Lower leg skin (tissue), 4 donors: ENCODE measurements at regions not wholly inside any gene's neighbourhood (a gene's known extent, or its start where the extent isn't known, plus 50 kb on each side); places are given as distances from the start of the nearest gene placed in this dataset.

Experiments used
- DNase-seq, 2 donors: peaks; one replicate each; pipeline ENCODE4 v3.0.0-alpha.2; 2019; ENCODE audit warnings: low spot score in 2 of 2
- H3K4me3 ChIP-seq: fragments of 200-600 bp; sonication (generic); 2 replicates; pipeline ENCODE4 v1.5.1; 2017; ENCODE audit warnings: mild to moderate bottlenecking, low read depth; ENCODE audit not compliant: poor library complexity, severe bottlenecking
- POLR2A ChIP-seq, 2 donors: fragments of 450-650 bp; IDR thresholded peaks; one replicate each; pipeline ENCODE4 v1.6.1; 2016 to 2017; ENCODE audit warnings: antibody characterized with exemption in 2 of 2, mild to moderate bottlenecking in 1 of 2, moderate library complexity in 1 of 2
- WGBS, 2 donors: methylation state at CpG; one replicate each; pipeline ENCODE4 v1.1.5; 2018; 5-methylcytosine and 5-hydroxymethylcytosine counted together
- intact Hi-C: fragments of 100-400 bp; cut with DNase I; formaldehyde crosslinking; loops from one replicate; pipeline ENCODE4 v1.15.0; 2023; ENCODE audit warnings: low total_unique reads
- TF ChIP-seq, protein P1 (sequence below), 3 donors: fragments of 450-650 bp; IDR thresholded peaks; one replicate each; pipeline ENCODE4 v1.5.1; 2016; ENCODE audit warnings: antibody characterized with exemption in 3 of 3, mild to moderate bottlenecking in 3 of 3, moderate library complexity in 2 of 3

DNA sequence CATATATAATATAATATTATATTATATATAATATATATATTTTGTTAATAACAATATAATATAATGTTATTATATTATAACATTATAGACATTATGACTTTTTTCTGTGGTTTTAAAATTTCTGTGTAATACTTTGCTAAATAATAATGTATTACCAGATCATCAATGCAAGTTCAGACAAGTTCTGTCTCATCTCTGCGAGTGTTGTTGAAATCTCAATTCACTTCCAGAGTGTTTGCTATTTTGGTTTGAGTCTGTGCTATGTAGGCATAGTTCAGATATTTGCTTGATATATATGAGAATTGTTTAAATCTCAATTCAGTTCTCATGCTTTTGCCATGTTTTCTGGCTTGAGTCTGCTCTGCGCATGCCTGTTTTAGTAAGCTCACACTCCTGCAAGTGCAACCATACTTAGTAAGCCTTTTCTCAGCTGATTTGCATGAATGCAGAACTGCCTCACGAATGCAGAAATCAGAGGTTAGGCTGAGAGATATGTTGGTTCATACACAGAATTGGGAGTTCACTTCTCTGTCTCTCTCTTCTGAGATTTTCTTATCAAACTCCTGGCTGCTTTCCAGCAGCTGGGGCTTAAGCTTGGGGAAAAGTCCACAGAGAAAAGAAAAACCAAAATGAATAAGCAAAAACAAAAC is 830.2 kb upstream of the SORCS1 start:
- TF ChIP-seq, protein P1, sequence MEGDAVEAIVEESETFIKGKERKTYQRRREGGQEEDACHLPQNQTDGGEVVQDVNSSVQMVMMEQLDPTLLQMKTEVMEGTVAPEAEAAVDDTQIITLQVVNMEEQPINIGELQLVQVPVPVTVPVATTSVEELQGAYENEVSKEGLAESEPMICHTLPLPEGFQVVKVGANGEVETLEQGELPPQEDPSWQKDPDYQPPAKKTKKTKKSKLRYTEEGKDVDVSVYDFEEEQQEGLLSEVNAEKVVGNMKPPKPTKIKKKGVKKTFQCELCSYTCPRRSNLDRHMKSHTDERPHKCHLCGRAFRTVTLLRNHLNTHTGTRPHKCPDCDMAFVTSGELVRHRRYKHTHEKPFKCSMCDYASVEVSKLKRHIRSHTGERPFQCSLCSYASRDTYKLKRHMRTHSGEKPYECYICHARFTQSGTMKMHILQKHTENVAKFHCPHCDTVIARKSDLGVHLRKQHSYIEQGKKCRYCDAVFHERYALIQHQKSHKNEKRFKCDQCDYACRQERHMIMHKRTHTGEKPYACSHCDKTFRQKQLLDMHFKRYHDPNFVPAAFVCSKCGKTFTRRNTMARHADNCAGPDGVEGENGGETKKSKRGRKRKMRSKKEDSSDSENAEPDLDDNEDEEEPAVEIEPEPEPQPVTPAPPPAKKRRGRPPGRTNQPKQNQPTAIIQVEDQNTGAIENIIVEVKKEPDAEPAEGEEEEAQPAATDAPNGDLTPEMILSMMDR (IDR thresholded peaks at IDR 0.05): no peak
- TF ChIP-seq POLR2A (IDR thresholded peaks at IDR 0.05): no peak
- intact Hi-C loops: no loop called here
- DNase-seq: no peak
- 59 to 68% methylated on average over 3 of the region's 3 CpGs for WGBS, 2 donors
- no peak overlapping the region for H3K4me3 ChIP-seq

DNA sequence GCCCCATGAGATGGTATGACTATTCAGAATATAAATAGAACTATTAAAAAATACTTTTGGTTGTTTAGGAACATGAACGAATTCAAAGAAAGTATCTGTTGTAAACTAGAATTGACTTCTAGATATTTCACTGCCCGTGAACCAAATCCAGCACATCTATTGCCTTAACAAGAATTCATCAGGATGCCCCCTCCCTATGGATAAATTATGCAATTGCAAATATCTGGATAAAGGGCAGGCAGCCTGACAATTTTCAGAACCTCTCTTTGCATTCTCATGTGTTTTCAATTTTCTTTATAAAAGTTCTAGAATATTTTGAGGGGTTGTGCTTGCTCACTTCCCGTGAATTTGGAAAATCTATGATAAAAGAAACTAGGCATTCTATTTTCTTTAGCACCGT is 822.1 kb upstream of the SORCS1 start:
- WGBS, 2 donors: 58 to 64% methylated on average over 4 of the region's 4 CpGs
- H3K4me3 ChIP-seq: no peak overlapping the region
- TF ChIP-seq, protein P1 (IDR thresholded peaks at IDR 0.05): no peak
- no peak for TF ChIP-seq POLR2A (IDR thresholded peaks at IDR 0.05)
- DNase-seq: no peak
- intact Hi-C loops: no loop called here

DNA sequence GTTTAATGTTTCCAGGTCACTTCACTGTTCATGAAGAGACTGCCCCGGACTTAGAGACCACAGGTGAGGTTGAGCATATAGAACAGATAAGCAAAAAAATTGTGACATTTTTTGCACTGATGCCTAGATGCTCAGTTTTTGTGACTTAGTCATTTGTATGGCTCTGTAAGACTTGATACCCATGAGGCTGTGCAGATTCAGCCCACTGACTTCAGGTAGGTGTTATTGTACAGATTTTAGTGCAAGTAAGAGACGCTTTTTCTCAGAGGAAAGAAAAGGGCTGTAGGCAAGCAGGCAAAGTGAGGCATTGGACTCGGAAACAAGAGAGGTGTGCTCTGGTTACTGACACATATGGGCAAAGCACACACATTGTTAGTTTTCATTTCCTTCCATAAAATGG is 820.1 kb upstream of the SORCS1 start:
- no peak overlapping the region for H3K4me3 ChIP-seq
- TF ChIP-seq POLR2A (IDR thresholded peaks at IDR 0.05): no peak
- TF ChIP-seq, protein P1 (IDR thresholded peaks at IDR 0.05): no peak
- no peak for DNase-seq
- intact Hi-C loops: no loop called here
- WGBS, 2 donors: 86 to 90% methylated on average over 3 of the region's 3 CpGs

DNA sequence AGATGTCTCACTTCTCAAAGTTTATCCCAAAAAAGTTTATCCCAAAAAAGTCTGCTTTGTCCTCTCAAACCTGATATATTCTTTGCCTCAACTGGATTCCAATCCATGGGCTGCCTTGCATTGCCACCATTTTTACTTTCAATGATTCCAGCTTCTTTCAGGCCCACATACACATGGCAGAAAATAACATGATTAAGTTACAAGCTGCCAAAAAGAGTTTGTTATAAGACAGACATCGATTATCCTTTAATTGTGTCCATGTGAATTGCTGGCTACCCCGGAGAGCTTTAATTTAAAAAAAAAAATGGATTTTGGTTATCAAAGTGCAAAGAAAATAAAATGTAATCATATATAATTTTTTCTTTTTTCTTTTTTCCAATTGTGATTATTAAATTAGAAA is 819.6 kb upstream of the SORCS1 start:
- TF ChIP-seq, protein P1 (IDR thresholded peaks at IDR 0.05): no peak
- TF ChIP-seq POLR2A (IDR thresholded peaks at IDR 0.05): no peak
- DNase-seq: no peak
- WGBS, 2 donors: 55 to 62% methylated on average over 2 of the region's 2 CpGs
- no peak overlapping the region for H3K4me3 ChIP-seq
- intact Hi-C loops: no loop called here

DNA sequence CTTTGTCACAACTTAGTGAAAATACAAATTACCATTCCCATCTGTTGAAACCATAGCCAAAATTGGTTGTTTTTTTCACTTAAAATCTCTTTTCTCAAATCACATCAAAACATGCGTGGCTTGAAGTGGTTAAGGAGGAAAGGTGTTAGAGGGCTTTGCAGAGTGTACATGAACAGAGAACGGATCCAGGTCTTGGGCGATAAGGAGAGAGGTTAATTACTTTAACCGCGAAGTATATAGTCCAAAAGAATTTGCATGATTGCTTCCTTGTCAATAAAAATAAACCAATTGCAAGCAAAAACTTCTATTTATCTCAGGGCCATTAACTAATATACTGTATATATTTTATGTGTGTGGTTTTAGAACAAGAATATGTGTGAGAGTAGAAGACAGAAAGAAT is 813.9 kb upstream of the SORCS1 start:
- no peak overlapping the region for H3K4me3 ChIP-seq
- intact Hi-C loops: no loop called here
- no peak for DNase-seq
- TF ChIP-seq, protein P1 (IDR thresholded peaks at IDR 0.05): no peak
- no peak for TF ChIP-seq POLR2A (IDR thresholded peaks at IDR 0.05)
- WGBS, 2 donors: 91 to 92% methylated on average over 5 of the region's 5 CpGs

DNA sequence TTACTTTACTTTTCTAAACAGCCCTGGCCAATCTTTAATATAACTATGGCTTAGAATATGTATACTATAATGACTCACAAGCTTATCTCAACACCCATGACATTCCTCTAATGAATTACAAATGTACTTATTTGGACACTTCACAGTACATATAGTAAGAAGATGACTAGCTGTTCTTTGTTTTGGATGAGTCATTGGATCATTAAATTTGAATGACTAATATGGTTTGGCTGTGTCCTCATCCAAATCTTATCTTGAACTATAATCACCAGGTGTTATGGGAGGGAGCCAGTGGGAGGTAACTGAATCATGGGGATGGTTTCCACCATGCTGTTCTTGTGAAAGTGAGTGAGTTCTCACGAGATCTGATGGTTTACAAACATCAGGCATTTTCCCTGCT is 807.5 kb upstream of the SORCS1 start:
- 45 to 60% methylated on average over 1 of the region's 1 CpG for WGBS, 2 donors
- no peak for TF ChIP-seq POLR2A (IDR thresholded peaks at IDR 0.05)
- TF ChIP-seq, protein P1 (IDR thresholded peaks at IDR 0.05): no peak
- intact Hi-C loops: no loop called here
- H3K4me3 ChIP-seq: no peak overlapping the region
- no peak for DNase-seq
